Suppressor macrophage treated with lipopolysaccharide for 1 hour (primary cell): ENCODE measurements at regions not wholly inside any gene's neighbourhood (a gene's known extent, or its start where the extent isn't known, plus 50 kb on each side); places are given as distances from the start of the nearest gene placed in this dataset.

Source experiments
- DNase-seq, 3 donors: peaks; one replicate each; pipeline ENCODE4 v3.0.0-alpha.2; 2020 to 2022

DNA sequence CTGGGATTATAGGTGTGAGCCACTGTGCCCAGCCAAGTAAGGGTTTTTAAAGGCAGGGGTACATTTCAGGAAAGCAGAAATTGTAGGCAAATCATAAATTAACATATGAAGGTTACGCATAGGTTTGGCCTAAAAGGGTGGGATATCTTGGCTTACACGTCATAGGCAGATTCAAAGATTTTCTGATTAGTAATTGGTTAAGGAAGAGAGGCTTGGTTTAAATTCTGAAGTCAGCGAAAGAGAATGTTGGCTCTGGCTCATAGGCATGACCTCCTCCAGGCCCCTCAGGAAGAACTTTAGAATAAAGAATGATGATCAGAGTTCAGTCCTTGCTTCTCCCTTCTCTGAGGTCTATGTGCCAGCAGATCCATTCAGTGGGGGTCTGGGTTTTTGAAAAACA, 124.8 kb upstream of the RBBP6 start:
- no peak for DNase-seq

- DNase-seq = no peak
These were observed 120.6 kb upstream of the RBBP6 start for GRCh38 chr16:24418733-24419132.

- DNase-seq = peak; percentile 23 to 58 (median 39)
These were observed 116.1 kb upstream of the RBBP6 start for GRCh38 chr16:24423312-24423711.

DNA sequence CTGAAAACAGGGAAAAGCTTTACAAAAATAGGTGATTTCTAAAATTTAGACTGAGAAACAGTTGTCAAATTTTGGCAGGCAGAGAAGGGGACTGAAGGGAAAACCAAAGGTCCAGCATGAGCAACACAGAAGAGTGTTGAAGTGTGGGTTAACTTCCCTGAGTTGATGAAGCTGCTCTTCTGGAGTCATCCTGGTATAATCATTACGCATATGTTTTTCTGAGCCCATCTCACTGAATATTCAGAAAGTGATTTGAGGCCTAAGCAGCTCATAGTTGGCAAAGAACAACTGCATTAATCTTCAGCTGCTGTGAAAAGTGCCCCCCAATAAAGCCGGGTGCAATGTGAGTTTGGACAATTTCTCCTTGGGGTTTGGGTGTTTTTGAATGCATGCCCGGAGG, 115.0 kb upstream of the RBBP6 start:
- DNase-seq = no peak

- DNase-seq = no peak
These were observed 111.5 kb upstream of the RBBP6 start for GRCh38 chr16:24427840-24428239.

DNA sequence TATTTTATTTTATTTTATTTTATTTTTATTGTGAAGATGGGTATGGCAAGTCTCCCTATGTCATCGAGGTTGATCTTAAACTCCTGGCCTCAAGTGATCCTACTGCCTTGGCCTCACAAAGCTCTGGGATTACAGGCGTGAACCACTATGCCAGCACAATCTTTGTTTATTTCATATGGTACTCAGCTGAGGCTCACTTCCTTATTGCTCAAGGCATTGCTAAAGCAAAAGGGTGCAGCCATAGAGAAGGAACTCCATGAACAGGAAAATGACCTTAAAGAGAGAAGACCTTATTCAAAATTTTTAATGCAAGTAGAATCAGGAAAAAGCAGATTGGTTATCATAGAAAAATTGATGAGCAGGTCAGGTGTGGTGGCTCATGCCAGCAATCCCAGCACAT, 110.6 kb upstream of the RBBP6 start:
- peak; percentile 41 to 49 (median 44) for DNase-seq

- peak; percentile 70 to 83 (median 79) for DNase-seq
These were observed 108.2 kb upstream of the RBBP6 start for GRCh38 chr16:24430954-24431760.

DNA sequence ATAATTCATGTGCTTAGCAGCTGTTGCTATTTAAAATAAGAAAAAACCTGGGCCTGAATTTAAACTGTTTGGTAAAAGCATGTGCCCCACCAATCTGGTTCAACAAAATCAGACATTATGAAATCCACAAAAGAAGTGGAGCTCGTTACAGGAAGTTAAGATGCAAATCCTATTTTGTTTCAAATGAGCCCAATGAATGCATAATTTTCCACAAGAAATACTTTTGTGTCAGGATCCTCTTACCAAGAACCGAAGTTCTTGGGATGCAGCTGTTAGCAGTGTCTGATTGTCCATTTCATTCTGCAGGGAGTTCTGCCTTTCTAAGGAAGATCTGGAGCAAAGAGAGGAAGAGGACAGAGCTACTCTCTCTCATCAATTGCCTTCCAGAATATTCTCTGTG, 105.7 kb upstream of the RBBP6 start:
- no peak for DNase-seq

DNA sequence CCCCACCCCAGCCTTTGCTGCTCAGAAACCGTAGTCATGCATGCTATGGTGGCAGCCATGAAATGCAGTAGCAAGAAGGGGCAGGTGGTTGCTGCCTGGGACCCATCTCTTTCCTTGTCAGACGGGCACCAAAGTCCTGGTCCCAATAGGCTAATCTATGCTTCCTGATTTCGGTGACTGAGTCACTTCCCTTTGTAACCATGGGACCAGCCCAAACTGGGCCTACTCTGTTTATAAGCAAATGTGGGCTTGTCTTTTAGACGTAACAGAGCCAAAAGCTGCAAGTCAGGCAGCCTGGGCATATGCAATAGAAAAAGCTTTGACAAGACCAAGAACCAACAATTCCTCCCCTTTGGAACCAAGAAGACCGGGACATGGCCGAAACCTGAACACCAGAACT, 99.1 kb upstream of the RBBP6 start:
- peak; percentile 53 to 59 (median 55) for DNase-seq

DNA sequence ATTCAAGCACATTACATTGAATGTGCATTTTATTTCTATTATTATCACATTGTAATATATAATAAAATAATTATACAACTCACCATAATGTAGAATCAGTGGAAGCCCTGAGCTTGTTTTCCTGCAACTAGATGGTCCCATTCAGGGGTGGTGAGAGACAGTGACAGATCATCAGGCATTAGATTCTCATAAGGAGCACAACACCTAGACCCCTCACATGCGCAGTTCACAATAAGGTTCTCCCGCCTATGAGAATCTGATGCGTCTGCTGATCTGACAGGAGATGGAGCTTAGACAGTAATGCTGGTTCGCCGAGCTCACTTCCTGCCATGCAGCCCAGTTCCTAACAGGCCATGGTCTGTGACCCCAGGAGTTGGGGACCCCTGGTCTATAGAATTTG, 96.7 kb upstream of the RBBP6 start:
- DNase-seq = no peak

DNA sequence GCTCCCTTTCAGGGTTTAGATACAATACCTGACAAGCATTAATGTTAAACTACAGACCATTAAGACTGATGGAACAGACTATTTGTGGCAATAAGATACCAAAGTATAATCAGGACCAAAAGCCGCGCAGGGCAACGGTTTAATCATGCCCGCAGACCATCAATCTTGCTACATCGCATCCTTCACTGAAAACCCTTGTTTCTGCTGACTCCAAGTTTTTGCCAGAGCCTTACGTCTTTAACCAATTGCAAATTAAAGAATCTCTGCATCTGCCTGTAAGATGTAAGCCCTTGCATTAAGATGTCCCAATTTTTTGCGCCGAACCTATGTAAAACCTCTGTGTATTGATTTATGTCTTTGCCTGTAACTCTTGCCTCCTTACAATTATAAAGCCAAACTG, 94.2 kb upstream of the RBBP6 start:
- DNase-seq = no peak

GRCh38 chr16:24446189-24446588, 93.2 kb upstream of the RBBP6 start:
- no peak for DNase-seq

DNA sequence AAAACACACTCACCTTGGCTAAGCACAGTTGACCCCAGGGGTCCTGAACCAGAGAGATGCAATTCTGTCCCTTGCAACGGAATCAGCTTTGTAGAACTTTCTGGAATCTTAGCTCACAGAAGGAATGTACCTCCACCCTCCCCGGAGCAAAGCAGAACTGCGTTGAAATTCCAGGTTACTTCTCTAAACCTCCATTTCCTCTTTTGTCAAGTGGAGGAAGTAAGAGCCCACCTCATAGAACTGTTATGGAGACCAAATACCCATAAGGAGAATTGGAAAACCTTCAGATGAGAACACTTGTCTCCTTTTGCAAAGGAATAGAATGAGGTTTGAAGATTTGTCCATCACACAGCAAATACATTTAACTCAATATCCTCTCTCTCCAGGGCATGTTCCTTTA, 86.6 kb upstream of the RBBP6 start:
- no peak for DNase-seq

DNA sequence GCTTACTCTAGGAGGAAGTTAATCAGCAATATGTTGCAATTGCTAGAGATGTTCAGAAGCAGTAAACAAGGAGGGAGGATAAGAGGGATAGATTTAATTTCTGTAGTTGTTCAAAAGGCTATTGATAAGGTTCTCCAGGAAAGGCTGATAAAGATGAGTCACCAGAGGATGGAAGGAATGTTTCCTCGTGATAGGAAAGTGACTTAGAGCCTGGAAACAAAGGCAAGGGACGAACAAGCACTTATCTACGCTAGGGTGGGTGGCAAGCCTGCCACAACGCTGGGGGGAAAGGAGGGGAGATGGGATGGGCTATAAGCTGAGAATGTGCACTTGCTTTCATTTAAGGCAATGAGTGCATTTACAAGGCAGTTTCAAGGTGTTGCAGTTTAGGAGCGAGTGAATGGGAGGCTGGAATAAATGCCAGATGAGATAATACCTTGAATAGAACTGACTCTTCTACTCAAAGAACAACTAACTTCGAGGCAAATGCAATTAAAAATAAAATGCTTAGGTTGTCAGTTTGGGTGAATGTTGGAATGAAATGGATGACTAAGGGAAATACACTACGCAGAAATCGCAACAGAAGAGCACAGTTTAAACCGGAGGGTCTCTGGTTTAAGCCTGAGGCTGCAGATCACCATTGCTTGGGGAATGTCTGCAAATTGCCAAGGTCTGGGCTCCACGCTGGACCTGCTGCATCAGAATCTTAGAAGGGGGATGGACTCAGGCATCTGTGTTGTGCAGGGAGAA, 76.0 kb upstream of the RBBP6 start:
- DNase-seq = no peak

DNA sequence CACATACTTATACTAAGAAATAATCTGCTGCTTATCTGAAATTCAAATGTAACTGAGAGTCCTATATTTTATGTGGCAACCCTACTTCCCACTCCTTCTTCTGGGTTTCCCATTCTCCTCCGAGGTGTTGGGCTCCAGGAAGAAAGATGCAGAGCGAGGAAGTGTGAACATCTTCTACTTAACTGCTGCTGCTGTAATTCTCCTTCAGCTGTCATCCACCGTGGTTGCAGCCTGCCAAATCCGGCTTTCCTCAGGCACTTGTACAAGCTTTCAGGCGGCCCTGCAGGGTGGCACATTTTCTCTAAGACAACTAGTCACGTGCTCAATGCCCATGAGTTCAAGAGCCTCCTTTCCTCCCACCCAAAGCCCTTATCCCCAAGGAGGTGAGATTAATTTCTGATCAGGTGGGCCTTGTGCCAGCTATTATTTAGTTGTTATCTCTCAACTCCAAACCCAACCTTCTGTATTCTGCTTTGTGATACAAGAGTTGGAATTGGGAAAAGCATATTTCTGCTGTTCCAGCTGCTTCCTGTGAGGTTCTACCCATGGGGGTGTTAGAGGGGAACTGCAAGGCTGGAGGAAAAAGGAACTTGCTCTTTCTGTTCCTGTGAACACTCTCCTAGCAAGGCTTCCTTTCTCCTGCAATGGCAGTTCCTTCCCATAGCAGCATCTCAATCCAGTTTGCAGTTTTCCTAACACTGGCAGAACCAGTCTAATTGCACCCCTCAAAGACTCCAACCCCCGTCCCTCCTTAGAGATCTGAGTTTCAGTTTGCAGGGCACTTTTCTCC, 67.6 kb upstream of the RBBP6 start:
- peak; percentile 30 to 46 (median 34) for DNase-seq

GRCh38 chr16:24477492-24477891, 61.9 kb upstream of the RBBP6 start:
- peak in 1 of 3 donors; percentile 19 for DNase-seq

DNA sequence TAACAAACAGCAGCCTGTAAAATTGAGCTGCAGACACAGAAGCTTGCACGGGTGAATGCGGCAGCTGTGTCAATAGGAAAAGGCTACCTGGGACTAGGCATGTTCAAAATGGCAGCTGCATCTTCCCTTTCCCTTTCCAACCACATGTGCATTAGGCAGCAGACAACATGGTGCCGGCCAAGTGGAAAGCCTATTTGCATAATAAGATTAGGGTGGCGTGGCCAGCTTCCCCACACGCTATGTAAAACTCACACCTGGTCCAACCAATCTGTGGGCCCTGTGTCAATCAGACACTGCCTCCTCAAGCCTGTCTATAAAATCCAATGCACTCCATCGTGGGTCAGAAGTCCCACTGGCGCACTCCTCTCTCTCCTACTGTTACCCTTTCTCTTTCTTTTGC, 61.0 kb upstream of the RBBP6 start:
- no peak for DNase-seq

GRCh38 chr16:24482681-24483202, 56.6 kb upstream of the RBBP6 start:
- no peak for DNase-seq

DNA sequence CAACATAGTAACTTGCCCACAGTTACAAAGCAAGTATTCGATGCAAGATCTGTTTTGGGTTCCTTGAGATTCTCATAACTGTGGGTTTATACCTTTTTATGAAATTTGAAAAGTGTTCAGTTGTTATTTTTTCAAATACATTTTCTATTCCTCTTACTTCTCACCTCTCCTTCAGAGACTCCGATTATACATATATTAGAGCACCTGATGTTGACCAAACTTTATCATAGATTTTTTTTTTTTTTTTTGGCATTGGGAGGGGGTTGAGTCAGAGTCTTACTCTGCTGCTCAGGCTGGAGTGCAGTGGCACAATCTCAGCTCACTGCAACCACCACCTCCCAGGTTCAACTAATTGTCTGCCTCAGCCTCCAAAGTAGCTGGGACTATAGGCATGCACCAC, 51.3 kb upstream of the RBBP6 start:
- DNase-seq = no peak
